LNCaP clone FGC (cell line): ENCODE measurements at regions not wholly inside any gene's neighbourhood (a gene's known extent, or its start where the extent isn't known, plus 50 kb on each side); places are given as distances from the start of the nearest gene placed in this dataset.
"Not testable (repeated sequence)": the region's sequence is repeated elsewhere in the genome, so short reads cannot be mapped to it uniquely, and the experiment has no call there.

Experiments used
- DNase-seq: peaks from one replicate; pipeline ENCODE4 v3.0.0-alpha.2; 2011; ENCODE audit warnings: low read depth
- H3K4me3 ChIP-seq: 2 replicates; pipeline ENCODE4 v1.5.1; 2011; ENCODE audit warnings: mild to moderate bottlenecking, low read depth, low read length, control low read depth
- TF ChIP-seq, protein P1 (sequence below): IDR thresholded peaks from 2 replicates; pipeline ENCODE4 v1.5.1; 2012; ENCODE audit warnings: mild to moderate bottlenecking; ENCODE audit not compliant: control insufficient read depth, insufficient read depth; ENCODE audit errors: extremely low read depth

DNA sequence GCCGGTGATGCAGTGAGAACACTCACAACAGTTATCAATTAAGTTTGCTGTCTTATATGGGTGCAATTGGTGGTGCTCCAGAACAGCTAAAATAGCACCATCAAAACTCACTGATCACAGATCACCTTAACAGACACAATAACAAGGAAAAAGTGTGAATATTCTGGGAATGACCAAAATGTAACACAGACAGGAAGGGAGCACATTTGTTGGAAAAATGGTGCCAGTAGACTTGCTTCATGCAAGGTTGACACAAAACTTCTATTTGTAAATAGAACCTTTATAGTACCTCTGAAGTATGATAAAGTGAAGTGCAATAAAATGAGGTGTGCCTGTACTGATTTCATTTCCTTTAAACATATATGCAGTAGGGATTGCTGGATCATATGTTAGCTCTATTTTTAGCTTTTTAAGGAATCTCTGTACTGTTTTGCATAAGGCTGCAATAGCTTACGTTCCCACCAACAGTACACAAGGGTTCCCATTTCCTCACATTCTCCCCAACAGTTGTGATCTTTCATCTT is 56.7 kb upstream of the GLYATL1B start:
- TF ChIP-seq, protein P1, sequence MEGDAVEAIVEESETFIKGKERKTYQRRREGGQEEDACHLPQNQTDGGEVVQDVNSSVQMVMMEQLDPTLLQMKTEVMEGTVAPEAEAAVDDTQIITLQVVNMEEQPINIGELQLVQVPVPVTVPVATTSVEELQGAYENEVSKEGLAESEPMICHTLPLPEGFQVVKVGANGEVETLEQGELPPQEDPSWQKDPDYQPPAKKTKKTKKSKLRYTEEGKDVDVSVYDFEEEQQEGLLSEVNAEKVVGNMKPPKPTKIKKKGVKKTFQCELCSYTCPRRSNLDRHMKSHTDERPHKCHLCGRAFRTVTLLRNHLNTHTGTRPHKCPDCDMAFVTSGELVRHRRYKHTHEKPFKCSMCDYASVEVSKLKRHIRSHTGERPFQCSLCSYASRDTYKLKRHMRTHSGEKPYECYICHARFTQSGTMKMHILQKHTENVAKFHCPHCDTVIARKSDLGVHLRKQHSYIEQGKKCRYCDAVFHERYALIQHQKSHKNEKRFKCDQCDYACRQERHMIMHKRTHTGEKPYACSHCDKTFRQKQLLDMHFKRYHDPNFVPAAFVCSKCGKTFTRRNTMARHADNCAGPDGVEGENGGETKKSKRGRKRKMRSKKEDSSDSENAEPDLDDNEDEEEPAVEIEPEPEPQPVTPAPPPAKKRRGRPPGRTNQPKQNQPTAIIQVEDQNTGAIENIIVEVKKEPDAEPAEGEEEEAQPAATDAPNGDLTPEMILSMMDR, result no peak
- H3K4me3 ChIP-seq, result no peak overlapping the region
- no peak for DNase-seq

DNA sequence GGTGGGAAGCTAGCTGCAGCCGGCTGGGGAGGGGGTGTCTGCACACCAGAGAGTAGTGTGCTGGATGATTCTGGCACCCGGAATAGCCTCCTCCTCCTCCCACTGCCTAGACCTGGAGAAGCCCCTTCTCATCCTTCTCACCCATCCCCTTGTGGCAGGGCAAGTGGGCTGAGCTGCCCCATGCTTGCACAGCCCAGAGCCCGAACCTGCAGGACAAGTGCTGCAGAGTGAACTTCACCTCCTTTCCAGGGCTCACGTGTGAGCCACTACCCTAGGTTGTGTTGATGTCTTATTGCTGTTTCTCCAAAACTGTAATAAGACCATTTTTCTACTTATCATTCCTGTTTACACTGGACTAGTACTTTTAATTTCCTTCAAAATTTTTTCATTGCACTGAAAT is 56.1 kb upstream of the GLYATL1B start:
- no peak overlapping the region for H3K4me3 ChIP-seq
- no peak for DNase-seq
- TF ChIP-seq, protein P1, result no peak

DNA sequence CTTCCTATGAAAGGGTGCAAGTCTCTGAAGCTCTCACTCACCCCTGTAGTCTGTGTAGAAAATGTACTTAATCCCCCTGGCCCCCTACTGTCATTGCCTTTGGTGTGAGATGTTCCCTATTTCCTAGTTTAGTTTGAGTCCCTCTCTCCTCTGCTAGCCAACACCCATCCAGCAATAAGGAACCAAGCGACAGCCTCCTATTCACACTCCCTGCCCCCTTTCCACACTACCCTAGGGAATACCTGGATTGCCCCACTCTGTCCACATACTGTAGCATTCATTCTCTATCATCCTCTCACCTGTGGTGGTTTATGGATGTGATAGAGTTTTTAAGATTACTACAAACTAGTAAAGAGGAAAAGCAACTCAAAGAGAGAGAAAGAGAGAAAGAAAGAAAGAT is 54.4 kb upstream of the GLYATL1B start:
- not testable (repeated sequence) for H3K4me3 ChIP-seq, DNase-seq
